Chondrocyte (in vitro differentiated cells): ENCODE measurements at regions not wholly inside any gene's neighbourhood (a gene's known extent, or its start where the extent isn't known, plus 50 kb on each side); places are given as distances from the start of the nearest gene placed in this dataset.
A peak's percentile ranks its signal among the peaks of the same experiment; 100 is the strongest.
"Not testable (repeated sequence)": the region's sequence is repeated elsewhere in the genome, so short reads cannot be mapped to it uniquely, and the experiment has no call there.

Source experiments
- DNase-seq: peaks from one replicate; pipeline ENCODE4 v3.0.0; 2021; ENCODE audit warnings: mixed read lengths, low spot score
- H3K27ac Mint-ChIP-seq: one replicate; pipeline ENCODE4 v1.8.0; 2021; ENCODE audit warnings: mild to moderate bottlenecking, moderate library complexity, mixed read lengths; ENCODE audit not compliant: unreplicated experiment
- H3K27me3 Mint-ChIP-seq: 2 replicates; pipeline ENCODE4 v1.8.0; 2021; ENCODE audit warnings: low read depth, mixed read lengths
- H3K36me3 Mint-ChIP-seq: 2 replicates; pipeline ENCODE4 v1.8.0; 2021; ENCODE audit warnings: low read depth, mixed read lengths
- H3K4me1 Mint-ChIP-seq: 2 replicates; pipeline ENCODE4 v1.8.0; 2021; ENCODE audit warnings: low read depth, mild to moderate bottlenecking, mixed read lengths
- H3K4me3 Mint-ChIP-seq: one replicate; pipeline ENCODE4 v1.8.0; 2021; ENCODE audit warnings: mild to moderate bottlenecking, moderate library complexity, mixed read lengths; ENCODE audit not compliant: unreplicated experiment
- H3K9me3 Mint-ChIP-seq: 2 replicates; pipeline ENCODE4 v1.8.0; 2021; ENCODE audit warnings: low read depth, mixed read lengths
- CTCF ChIP-seq: fragments of 200-600 bp; sonication (generic); IDR thresholded peaks from 2 replicates; pipeline ENCODE4 v1.5.0; 2021; ENCODE audit warnings: antibody characterized with exemption, mild to moderate bottlenecking, moderate library complexity

- H3K4me3 Mint-ChIP-seq = no peak overlapping the region
- no peaks in the 10 kb centered on the region for H3K36me3 Mint-ChIP-seq
- DNase-seq = no peak
- peak overlapping the region; percentile 15 for H3K27ac Mint-ChIP-seq
- H3K27me3 Mint-ChIP-seq = no peaks in the 10 kb centered on the region
- peak; percentile 49 for TF ChIP-seq CTCF
- H3K4me1 Mint-ChIP-seq = peaks cover 5% of the 10 kb centered on the region
- H3K9me3 Mint-ChIP-seq = no peaks in the 10 kb centered on the region
Measured at GRCh38 chr7:68185631-68186456, 1189.2 kb downstream of the TYW1 start.

DNA sequence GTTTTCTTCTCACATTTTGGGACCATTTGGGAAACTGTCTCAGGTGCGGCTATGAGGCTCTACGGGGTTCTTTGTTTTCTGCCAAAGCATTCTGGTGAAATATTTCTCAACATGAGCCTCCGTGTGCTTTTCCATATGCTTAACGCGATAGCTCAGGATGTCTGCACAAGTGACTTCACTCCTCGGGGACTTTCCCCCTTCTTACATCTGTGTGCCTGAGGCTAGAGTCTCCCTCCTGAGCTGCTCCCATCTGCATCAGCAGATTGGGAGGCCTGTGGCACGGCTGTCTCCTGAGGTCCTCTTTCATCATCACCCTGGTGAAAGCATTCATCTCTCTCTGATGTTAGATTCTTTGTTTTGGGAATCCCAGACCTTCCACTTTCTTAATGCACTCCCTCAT is 1190.9 kb downstream of the TYW1 start:
- TF ChIP-seq CTCF = no peak
- Mint-ChIP-seq H3K27ac (no peak overlapping the region), H3K9me3 (no peaks in the 10 kb centered on the region), H3K36me3 (no peaks in the 10 kb centered on the region), H3K4me3 (no peak overlapping the region), H3K4me1 (peaks cover 5% of the 10 kb centered on the region), H3K27me3 (no peaks in the 10 kb centered on the region)
- DNase-seq = peak; percentile 24

GRCh38 chr7:68192941-68193340 is 1196.3 kb downstream of the TYW1 start:
- H3K9me3 Mint-ChIP-seq = no peaks in the 10 kb centered on the region
- H3K27ac Mint-ChIP-seq = no peak overlapping the region
- no peaks in the 10 kb centered on the region for H3K4me1 Mint-ChIP-seq
- DNase-seq = no peak
- no peaks in the 10 kb centered on the region for H3K36me3 Mint-ChIP-seq
- no peak overlapping the region for H3K4me3 Mint-ChIP-seq
- TF ChIP-seq CTCF = no peak
- H3K27me3 Mint-ChIP-seq = peaks cover 3% of the 10 kb centered on the region

DNA sequence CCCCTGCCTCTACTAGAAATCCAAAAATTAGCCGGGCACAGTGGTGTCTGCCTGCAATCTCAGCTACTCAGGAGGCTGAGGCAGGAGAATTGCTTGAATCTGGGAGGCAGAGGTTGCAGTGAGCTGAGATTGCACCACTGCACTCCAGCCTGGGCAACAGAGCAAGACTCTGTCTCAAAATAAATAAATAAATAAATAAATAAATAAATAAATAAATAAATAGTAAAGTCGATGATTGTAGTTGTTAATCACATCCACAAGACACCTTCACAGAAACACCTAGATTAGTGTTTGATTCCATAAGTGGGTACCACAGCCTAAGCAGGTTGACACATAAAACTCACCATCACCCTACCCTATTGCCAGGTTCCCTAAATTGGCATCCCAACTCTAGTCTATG is 1199.0 kb downstream of the TYW1 start:
- not testable (repeated sequence) for H3K27ac Mint-ChIP-seq, H3K36me3 Mint-ChIP-seq, H3K4me1 Mint-ChIP-seq, H3K9me3 Mint-ChIP-seq, H3K4me3 Mint-ChIP-seq, H3K27me3 Mint-ChIP-seq
- peak; percentile 11 for DNase-seq

DNA sequence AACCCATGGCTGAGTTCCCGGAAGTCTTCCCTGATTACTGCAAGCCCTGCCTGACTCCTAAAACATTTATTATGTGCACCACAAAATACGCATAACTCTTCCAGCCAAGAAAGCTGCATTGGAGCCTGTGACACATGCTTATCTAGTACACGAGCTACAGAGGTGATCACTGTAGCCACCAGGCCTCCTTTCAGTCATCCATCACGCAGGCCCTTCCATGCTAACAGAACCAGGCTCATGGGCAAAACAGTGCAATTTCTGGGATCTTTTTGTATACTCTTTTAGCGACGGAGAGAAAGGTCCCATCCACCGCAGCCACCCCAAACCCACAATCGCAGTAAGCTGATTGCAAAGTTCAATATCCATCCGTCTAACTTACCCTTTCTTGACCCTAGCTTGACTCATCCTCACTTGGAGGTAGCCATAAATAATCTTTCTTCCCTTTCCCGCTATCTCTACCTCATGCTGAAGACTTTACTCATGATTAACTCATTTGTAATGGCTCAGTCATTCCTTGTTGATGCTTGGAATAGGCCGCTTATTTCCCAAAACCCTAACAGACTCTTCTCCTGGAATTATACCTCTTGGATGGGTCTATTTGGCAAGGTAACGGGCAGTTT is 1203.5 kb downstream of the TYW1 start:
- no peaks in the 10 kb centered on the region for H3K36me3 Mint-ChIP-seq
- peak; percentile 18 for DNase-seq
- no peaks in the 10 kb centered on the region for H3K4me1 Mint-ChIP-seq
- H3K4me3 Mint-ChIP-seq = no peak overlapping the region
- H3K27ac Mint-ChIP-seq = no peak overlapping the region
- no peak for TF ChIP-seq CTCF
- H3K9me3 Mint-ChIP-seq = no peaks in the 10 kb centered on the region
- peaks cover 5% of the 10 kb centered on the region for H3K27me3 Mint-ChIP-seq
